Endodermal cell (in vitro differentiated cells): ENCODE measurements at regions not wholly inside any gene's neighbourhood (a gene's known extent, or its start where the extent isn't known, plus 50 kb on each side); places are given as distances from the start of the nearest gene placed in this dataset.

ENCODE experiments used
- DNase-seq: peaks from one replicate; pipeline ENCODE4 v3.0.0-alpha.2; 2017
- H3K27ac ChIP-seq: 2 replicates; pipeline ENCODE4 v1.5.1; 2013; ENCODE audit warnings: mild to moderate bottlenecking, low read depth, low read length, moderate library complexity
- H3K27me3 ChIP-seq: 2 replicates; pipeline ENCODE4 v1.6.1; 2013; ENCODE audit warnings: mild to moderate bottlenecking, low read length, moderate library complexity; ENCODE audit not compliant: insufficient read depth, control insufficient read depth, poor library complexity, severe bottlenecking
- H3K36me3 ChIP-seq: 2 replicates; pipeline ENCODE4 v1.7.0; 2013; ENCODE audit warnings: mild to moderate bottlenecking, low read length, moderate library complexity; ENCODE audit not compliant: control insufficient read depth, insufficient read depth
- H3K4me1 ChIP-seq: one replicate; pipeline ENCODE4 v1.7.0; 2013; ENCODE audit warnings: low read length; ENCODE audit not compliant: control insufficient read depth, insufficient read depth
- H3K4me3 ChIP-seq: 2 replicates; pipeline ENCODE4 v1.5.1; 2013; ENCODE audit warnings: mild to moderate bottlenecking, low read length, moderate library complexity
- H3K9ac ChIP-seq: 2 replicates; pipeline ENCODE4 v1.6.1; 2013; ENCODE audit warnings: mild to moderate bottlenecking, low read length, moderate library complexity; ENCODE audit not compliant: poor library complexity, severe bottlenecking; ENCODE audit errors: extremely low read depth
- H3K9me3 ChIP-seq: 2 replicates; pipeline ENCODE4 v1.6.1; 2013; ENCODE audit warnings: mild to moderate bottlenecking, low read length, moderate library complexity; ENCODE audit not compliant: control insufficient read depth
- H3K27ac Mint-ChIP-seq: 2 replicates; pipeline ENCODE4 v1.8.0; 2020; ENCODE audit warnings: mixed read lengths
- H3K27me3 Mint-ChIP-seq: 2 replicates; pipeline ENCODE4 v1.8.0; 2021; ENCODE audit warnings: mild to moderate bottlenecking, mixed read lengths; ENCODE audit not compliant: insufficient read depth
- H3K36me3 Mint-ChIP-seq: 2 replicates; pipeline ENCODE4 v1.8.0; 2020; ENCODE audit warnings: low read depth, mixed read lengths
- H3K4me1 Mint-ChIP-seq: 2 replicates; pipeline ENCODE4 v1.8.0; 2020; ENCODE audit warnings: mixed read lengths
- H3K4me3 Mint-ChIP-seq: 2 replicates; pipeline ENCODE4 v1.8.0; 2020; ENCODE audit warnings: mild to moderate bottlenecking, moderate library complexity, mixed read lengths
- H3K9me3 Mint-ChIP-seq: 2 replicates; pipeline ENCODE4 v1.8.0; 2020; ENCODE audit warnings: mild to moderate bottlenecking, mixed read lengths
- CTCF ChIP-seq: fragments of 200-600 bp; sonication (generic); conservative IDR thresholded peaks from 2 replicates; pipeline ENCODE4 v1.5.0; 2021; ENCODE audit warnings: antibody characterized with exemption, mild to moderate bottlenecking
- WGBS, 2 experiments: methylation state at CpG; one replicate each; pipeline versions ENCODE4 v1.1.5 to v1.1.7; 2013; ENCODE audit warnings: missing lambda C conversion rate in 2 of 2, mixed read lengths in 1 of 2; ENCODE audit not compliant: insufficient coverage in 1 of 2, insufficient read length in 1 of 2; 5-methylcytosine and 5-hydroxymethylcytosine counted together

GRCh38 chr21:26652854-26653253 lies 79.8 kb upstream of the CYYR1 start:
- Mint-ChIP-seq H3K27ac (no peak overlapping the region), H3K27me3 (peaks cover 5% of the 10 kb centered on the region), H3K36me3 (no peaks in the 10 kb centered on the region), H3K4me1 (no peaks in the 10 kb centered on the region), H3K4me3 (no peak overlapping the region), H3K9me3 (no peaks in the 10 kb centered on the region)
- no peak overlapping the region for H3K27ac ChIP-seq
- 90 to 100% methylated on average over 1 of the region's 1 CpG for WGBS, 2 experiments
- no peak for DNase-seq
- H3K9ac ChIP-seq, result no peak overlapping the region
- no peaks in the 10 kb centered on the region for H3K27me3 ChIP-seq
- TF ChIP-seq CTCF, result no peak
- no peaks in the 10 kb centered on the region for H3K9me3 ChIP-seq
- no peak overlapping the region for H3K4me3 ChIP-seq
- no peaks in the 10 kb centered on the region for H3K4me1 ChIP-seq
- H3K36me3 ChIP-seq, result no peaks in the 10 kb centered on the region

DNA sequence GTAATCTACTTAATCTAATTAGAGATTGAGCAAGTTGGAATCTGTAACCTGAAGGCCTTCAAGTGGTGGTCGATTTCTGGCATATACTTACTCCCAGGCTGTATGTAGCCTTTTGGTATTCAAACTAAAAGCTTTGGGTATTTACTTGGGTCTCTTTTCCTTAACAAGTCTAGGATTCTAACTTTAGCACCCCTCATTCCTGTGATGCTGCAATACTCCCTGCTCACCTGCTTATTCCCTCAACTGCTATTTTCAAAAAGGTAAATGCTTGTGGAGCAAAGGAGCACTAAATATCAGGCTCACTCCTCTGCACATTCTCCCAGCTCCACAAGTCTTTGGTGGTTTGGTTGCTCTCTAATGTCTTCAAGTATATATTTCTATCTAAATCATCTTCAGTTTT lies 68.0 kb upstream of the CYYR1 start:
- Mint-ChIP-seq H3K4me1 (no peaks in the 10 kb centered on the region), H3K9me3 (no peaks in the 10 kb centered on the region), H3K27me3 (peaks cover 22% of the 10 kb centered on the region), H3K36me3 (no peaks in the 10 kb centered on the region), H3K27ac (no peak overlapping the region), H3K4me3 (no peak overlapping the region)
- TF ChIP-seq CTCF, result no peak
- Histone ChIP-seq H3K4me3 (no peak overlapping the region), H3K27ac (no peak overlapping the region), H3K36me3 (no peaks in the 10 kb centered on the region), H3K4me1 (no peaks in the 10 kb centered on the region), H3K9me3 (no peaks in the 10 kb centered on the region), H3K9ac (no peak overlapping the region), H3K27me3 (no peaks in the 10 kb centered on the region)
- WGBS, 2 experiments, result 38 to 77% methylated on average over 1 of the region's 1 CpG
- DNase-seq, result no peak

DNA sequence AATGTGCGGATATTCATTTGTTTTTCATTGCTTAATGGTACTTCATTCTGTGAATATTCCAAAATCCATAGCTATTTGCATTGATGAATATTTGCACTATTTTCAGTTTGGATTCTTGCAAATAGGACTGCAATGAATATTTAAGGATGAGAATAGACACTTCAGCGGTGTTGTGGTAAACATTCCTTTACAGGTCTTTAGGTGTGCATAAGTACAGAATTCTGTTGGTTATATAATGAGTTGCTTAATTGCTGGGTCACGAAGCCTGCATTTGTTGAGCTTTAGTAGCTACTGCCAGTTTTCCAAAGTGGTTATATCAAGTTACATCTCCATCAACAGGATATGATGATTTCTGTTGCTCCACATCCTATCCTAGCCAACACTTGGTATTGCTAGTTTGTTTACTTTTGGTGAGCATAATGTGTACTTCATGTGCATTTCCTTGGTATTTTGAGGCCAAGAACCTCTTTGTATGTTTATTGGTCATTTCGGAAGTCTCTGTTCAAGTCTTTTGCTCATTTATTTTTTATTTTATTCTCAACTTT lies 64.2 kb upstream of the CYYR1 start:
- H3K27ac ChIP-seq, result no peak overlapping the region

More for the DNA sequence above, 64.2 kb upstream of the CYYR1 start:
- Mint-ChIP-seq H3K4me3 (no peak overlapping the region), H3K27me3 (peaks cover 9% of the 10 kb centered on the region), H3K4me1 (no peaks in the 10 kb centered on the region), H3K9me3 (no peaks in the 10 kb centered on the region), H3K36me3 (no peaks in the 10 kb centered on the region), H3K27ac (no peak overlapping the region)
- no peak for TF ChIP-seq CTCF
- Histone ChIP-seq H3K36me3 (no peaks in the 10 kb centered on the region), H3K9me3 (no peaks in the 10 kb centered on the region), H3K27me3 (no peaks in the 10 kb centered on the region), H3K9ac (no peak overlapping the region), H3K4me3 (no peak overlapping the region), H3K4me1 (no peaks in the 10 kb centered on the region)
- no peak for DNase-seq
- 83 to 98% methylated on average over 1 to 3 of the region's 4 CpGs for WGBS, 2 experiments
